ENCODE measurements at regions not wholly inside any gene's neighbourhood (a gene's known extent, or its start where the extent isn't known, plus 50 kb on each side); places are given as distances from the start of the nearest gene placed in this dataset.

DNA sequence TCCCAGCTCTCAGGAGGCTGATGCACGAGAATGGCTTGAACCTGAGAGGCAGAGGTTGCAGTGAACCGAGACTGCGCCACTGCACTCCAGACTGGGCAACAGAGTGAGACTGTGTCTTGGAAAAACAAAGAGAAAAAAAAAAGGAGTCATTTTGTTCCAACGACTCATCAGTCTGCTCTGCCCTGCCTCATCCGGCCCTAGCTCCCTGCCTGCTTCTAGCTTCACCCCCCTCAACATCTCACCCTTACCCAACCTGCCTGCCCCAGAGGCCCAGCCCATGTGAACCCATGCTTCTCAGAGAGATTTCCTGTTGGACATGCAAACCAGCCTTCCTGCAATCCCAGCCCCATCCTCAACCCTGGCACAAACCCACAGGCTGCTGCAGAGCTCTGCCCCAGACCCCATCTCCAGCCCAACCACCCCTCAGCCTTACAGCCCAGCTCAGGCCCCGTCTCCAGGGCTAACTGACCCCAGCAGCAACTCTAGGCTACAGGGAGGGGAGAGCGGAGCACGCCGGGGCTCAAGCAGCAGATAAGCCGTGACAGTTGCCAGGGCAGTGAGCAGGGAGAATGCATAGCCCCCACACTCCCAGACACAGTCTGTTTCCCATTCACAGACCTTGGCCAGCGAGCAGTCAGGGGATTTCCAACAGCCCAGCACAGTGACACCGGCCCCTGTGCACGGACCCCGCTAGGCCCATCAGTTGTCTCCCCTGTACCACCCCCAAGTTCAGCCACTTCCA, 86.0 kb upstream of the KCTD7 start:
- no peak for TF ChIP-seq EZH2 (IDR thresholded peaks at IDR 0.05; ENCODE audit: borderline replicate concordance, low read depth, low read length, severe bottlenecking)
- TF ChIP-seq, protein P1, sequence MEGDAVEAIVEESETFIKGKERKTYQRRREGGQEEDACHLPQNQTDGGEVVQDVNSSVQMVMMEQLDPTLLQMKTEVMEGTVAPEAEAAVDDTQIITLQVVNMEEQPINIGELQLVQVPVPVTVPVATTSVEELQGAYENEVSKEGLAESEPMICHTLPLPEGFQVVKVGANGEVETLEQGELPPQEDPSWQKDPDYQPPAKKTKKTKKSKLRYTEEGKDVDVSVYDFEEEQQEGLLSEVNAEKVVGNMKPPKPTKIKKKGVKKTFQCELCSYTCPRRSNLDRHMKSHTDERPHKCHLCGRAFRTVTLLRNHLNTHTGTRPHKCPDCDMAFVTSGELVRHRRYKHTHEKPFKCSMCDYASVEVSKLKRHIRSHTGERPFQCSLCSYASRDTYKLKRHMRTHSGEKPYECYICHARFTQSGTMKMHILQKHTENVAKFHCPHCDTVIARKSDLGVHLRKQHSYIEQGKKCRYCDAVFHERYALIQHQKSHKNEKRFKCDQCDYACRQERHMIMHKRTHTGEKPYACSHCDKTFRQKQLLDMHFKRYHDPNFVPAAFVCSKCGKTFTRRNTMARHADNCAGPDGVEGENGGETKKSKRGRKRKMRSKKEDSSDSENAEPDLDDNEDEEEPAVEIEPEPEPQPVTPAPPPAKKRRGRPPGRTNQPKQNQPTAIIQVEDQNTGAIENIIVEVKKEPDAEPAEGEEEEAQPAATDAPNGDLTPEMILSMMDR (IDR thresholded peaks at IDR 0.05; ENCODE audit: borderline replicate concordance, extremely low read depth, low read length, poor library complexity, severe bottlenecking) = no peak

Measured in DND-41 (cell line).